HG02938 (cell line): ENCODE measurements at regions not wholly inside any gene's neighbourhood (a gene's known extent, or its start where the extent isn't known, plus 50 kb on each side); places are given as distances from the start of the nearest gene placed in this dataset.

Experiments
- ATAC-seq: cut with Tn5 transposase; IDR thresholded peaks from one replicate; pipeline ENCODE4 v1.9.1; 2021; ENCODE audit warnings: mild to moderate bottlenecking, moderate library complexity; ENCODE audit not compliant: unreplicated experiment

DNA sequence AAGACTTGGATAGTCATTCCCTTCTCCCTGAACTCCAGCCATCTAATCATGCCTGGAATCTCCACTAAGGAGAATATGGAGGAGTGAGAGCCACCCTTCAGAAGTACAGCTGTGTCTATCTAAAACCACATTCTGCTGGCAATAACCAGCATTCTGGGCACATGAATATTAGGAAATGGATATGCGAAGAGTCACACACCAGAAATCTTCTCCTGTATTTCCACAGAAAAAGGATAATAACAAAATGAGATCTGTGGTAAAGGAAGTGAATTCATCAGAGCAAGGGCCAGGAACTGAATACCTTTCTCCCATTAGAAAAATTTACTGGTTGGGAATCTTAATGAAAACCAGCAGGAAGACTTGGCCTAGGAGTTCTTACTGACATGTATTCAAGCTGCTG is 218.8 kb downstream of the SCG2 start:
- ATAC-seq: no peak

DNA sequence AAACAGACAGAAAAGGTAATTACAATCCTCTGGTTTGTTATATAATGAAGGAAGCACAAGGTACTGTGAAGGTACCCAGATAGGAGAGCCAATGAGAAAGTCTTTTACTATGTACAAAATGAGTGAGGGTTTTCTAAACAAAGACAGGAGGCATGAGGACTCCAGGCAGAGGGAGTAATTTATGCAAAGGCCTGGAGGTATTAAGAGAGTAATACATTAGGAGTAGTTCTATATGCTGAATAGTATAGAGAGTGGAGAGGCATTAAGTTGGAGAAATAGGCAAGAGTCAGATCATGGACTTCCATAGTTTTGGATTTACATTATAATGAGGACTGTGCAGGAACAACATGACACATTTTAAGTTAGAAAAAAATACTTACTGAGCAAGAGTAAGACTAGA is 216.0 kb downstream of the SCG2 start:
- no peak for ATAC-seq

DNA sequence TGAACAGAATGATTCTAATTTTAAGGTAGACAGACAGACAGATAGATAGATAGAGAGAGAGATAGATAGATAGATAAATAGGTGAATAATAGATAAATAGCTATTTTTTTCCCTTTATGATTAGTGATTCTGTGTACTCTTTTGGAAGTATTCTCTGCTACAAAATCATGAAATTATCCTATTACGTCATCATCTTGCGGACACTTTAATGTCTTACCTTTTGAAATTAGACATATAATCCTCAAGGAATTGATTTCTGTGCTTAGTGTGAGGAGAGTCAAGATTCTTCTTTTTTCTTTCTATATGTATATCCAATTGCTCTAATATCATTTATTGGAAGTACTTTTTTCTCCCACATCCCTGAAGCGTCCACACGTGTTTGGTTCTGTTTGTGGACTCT is 215.2 kb downstream of the SCG2 start:
- no peak for ATAC-seq

DNA sequence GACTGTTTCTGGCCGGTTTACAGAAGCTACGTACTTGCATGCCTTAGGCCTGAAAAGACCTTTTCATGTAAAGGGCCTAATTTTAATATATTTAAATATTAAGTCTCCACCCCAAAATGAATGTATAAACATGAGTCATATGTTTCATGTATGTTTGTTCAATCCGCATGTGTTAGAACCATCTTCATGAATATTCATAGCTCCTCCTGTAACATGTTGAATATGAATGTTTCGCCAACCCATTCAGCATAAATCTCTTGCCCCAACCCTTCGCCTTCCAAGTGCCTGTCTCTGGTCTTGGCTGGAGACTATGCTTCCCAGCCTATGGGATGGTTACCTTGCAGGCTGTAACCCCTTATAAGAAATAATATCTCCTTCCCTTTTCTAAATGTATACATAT is 212.5 kb downstream of the SCG2 start:
- ATAC-seq: no peak

DNA sequence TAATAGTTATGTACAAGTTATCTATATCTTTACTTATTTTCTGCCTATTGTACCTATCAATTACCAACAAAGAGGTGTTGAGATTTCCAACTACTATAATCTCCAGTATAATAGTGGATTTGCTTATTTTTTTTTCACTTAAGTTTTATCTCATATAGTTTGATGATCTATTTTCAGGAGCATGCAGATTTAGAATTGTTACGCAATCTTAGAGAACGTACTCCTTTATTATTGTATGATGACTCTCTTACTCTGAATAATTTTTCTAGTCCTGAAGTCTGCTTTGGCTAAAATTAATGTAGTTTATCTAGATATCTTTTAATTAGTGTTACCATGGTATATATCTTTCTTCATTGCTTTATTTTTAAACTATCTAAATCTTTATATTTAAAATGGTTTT is 205.2 kb downstream of the SCG2 start:
- no peak for ATAC-seq

DNA sequence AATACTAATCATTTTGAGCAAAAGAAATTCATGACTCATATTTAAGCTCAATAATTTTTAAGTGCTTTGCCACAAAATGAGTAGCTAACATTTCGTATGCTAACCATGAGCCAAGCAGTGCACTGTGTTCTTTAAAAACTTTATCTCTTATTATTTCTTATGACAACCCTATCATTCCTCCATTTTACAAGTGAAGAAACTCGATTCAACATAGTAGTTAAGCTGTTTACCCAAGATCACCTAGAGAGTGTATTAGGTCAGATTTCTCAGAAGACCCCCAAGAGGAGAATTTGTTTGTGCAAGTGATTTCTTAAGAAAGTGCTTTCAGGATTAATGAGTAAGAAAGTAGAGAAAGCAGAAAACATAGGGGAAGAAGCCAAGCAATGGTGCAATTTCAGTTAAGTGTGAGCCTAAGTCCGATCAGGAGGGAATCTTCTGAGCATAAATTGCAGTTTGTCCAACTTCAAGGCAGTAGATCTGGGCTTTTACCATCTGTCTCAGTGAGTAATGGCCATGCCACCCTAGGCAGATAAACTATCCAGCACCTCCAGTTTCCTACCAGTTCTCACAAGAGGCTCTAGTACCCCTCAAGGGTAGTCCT is 202.7 kb downstream of the SCG2 start:
- ATAC-seq: no peak

DNA sequence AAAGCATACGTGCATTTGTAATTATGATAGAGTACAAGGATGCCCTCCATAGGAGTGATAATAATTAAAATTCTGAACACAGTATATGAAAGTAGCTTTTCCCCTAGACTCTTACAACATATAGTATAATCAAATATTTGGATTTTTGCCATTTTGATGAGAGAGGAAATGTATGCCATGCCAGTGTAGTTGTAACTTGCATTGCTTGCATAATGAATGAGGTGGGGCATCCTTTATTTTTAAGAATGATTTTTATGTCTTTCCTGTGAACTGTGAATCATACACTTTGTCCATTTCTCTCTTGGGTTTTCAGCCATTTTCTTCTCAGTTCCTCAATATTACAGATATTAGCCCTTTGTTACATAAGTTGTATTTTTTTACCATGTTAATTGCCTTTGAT is 197.5 kb downstream of the SCG2 start:
- no peak for ATAC-seq

DNA sequence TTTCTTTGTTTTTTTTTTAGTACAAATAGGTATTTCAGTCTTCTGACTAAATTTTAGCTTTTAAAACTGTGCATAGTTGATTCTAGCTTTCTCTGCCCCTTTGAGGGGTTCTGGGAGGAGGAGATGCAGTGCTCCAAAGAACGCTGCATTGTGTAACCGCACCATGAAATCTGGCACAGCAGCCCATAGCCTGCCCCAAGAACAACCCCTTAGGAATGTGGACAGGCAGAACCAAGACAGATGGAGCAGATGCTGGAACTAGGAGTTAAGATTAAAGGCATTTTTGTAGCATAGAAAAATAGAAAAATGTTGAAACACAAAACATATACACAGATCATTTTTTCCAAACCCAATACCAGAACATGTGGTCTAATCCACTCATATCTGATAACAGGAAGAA is 187.5 kb downstream of the SCG2 start:
- ATAC-seq: no peak

DNA sequence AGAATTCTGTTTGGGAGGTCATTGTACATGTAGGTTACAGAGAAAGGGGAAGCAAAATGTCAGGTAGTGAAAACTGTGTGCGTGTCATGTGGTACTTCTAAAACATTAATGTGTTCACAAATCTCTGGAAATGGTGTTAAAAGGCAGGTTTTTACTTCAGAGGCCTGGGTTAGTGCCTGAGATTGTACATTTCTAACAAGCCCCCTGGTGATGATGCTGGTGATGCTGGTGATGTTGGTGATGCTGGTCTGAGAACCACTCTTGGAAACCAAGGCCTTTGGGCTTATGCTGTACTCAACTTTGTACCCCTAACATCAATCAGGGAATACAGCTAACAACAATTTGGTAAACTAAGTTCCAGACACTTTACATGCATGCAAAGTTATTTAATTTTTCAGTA is 187.1 kb downstream of the SCG2 start:
- ATAC-seq: no peak

DNA sequence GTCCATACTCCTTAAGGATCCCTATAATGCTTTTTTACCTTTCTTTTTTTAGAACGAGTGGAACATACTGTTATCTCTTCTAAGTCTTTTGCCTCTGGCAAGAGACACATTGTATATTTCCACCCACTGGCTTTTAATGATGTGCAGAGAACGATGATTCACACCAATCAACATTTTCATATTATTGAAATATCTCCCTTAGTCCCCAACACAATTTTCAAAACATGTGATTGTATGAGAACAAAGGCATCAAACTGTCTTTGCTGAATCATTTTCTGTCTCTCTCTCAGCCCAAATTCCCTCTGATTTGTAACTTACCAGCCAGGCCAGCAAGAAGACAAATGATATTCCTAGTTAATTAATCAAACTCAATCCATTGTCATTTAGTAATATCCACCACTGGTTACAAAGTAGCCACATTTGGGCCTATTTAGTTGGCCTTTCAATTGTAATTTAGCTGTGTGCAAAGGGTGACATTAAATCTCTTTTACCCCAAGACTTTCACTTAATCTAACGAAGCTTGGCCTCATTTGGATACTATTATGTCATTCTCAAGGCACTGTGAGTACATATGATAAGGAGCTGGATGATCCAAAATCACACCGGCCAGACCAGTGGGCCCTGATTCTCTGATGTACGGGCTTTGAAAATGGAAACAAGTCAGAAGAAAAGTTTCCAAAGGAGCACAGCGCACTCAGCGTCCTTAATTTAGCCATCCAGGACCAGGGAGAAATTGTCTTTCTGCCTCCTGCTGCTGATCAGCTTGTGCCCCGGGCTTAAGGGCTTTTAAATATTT is 185.1 kb downstream of the SCG2 start:
- no peak for ATAC-seq

DNA sequence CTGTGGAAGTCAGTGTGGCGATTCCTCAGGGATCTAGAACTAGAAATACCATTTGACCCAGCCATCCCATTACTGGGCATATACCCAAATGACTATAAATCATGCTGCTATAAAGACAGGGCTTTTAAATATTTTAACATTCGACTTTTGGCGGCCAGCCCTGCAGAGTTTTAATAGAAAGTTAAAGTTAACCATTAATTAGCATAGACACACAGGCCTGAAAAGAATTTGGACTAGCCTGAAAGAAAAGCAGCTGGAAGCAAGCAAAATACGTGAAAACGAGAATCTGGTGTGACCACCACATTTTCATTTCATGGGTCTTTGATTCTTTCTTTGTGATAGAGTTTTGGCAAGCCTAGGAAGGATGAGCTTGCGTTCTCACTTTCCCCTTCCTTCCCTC is 184.0 kb downstream of the SCG2 start:
- ATAC-seq: no peak

DNA sequence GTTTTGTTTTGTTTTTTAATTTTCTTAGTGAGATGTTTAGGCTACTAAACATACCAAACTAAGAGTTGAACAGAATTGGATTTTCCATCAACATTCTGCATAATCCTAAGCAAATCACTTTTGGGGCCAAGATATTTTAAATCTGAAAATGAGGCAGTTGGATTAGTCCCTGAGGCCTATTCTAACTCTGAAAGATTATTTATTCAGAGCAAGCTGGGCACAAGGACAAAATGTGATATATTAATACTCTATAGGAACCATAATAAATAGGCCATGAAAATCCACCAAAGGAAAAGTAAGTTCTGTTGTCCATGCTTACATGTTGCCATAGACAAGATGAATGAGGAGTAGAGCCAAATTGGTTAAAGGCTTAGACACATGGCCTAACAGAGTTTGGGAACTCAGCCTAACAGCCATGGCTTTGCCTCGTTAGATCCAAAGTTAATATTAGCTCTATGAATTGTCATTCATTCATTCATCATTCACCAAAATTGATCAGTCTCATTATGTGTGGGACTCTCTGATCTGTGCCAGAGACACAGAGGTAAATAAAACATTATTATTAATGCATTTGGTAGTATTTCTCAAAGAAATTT is 183.5 kb downstream of the SCG2 start:
- ATAC-seq: no peak

DNA sequence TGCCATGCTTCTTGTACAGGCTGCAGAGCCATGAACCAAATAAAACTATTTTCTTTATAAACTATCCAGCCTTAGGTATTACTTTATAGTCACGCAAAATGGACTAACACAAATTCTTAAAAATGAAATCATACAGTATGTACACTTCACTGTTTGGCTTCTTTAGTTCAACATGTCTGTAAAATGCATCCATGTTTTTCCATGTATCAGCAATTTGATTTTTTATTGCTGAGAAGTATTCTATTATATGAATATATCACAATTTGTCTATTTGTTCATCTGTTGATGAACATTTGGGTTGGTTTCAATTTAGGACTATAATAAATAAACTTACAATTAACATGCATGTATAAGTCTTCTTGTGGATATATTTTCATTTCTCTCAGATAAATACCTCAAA is 182.1 kb downstream of the SCG2 start:
- ATAC-seq: no peak

DNA sequence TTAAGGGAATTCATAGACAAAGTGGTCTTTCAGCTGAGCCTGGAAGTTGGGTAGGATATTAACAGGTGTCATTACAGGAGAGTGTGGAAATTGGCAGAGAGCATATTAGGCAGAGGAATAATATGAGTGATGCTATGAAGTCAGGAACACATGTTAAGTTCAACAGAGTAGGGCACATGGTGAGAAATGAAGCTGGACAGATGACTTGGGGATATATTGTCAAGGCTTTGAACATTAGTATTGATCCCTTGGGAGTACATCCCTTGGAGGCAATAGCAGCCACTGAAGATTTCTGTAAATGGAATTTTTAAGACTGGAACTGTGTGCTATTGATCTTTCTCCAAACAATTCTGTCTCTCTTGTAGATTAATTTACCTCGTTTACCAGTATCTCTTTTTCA is 170.7 kb downstream of the SCG2 start:
- no peak for ATAC-seq

DNA sequence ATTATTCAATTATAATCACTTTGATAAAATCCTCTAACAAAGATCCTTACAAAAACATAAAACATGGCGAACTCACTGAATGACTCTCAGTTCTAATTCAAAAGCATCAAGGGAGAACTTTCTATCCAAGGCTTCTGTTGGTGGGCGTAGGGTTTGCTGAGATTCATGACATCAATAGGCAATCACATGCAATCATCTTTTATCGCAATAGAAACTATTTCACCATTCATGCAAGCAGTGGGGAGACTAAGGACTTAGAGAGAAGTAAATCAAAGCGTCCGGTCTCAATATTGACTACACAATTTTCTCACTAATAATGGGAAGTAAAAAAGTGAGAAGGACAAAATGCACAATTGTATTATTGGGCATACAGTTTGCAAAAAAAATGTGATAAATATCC is 168.7 kb downstream of the SCG2 start:
- no peak for ATAC-seq

DNA sequence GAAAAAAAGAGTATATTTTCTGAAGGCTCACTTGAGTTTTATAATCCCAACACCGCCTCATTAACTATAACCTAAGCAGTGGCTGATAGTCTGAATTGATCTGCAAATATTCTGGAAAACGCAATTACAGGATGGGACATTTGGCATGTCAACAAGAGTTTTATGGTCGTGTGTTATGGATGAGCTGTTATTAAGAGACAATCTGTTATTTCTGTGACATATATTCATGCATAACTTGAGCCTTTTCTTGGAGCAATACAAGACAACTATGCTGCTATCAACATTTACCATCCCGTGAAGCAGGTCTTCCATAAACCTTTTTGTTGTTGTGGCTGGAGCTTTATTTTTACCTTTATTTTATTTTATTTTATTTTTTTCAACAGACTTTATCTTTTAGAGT is 164.4 kb downstream of the SCG2 start:
- no peak for ATAC-seq

DNA sequence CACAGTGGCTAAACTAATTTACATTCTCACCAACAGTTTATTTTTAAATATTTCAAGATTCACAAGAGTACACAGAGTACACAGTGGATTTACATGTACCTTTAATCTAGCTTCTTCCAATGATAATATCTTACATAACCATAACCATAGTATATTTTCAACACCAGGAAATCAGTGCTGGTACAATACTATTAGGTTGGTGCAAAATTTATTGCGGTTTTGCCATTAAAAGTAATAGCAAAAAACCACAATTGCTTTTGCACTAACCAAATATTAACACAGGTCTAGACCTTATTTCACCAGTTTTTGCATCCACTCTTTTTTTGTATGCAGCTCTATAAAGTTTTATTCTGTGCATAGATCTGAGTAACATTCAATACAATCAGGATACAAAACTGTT is 163.0 kb downstream of the SCG2 start:
- ATAC-seq: no peak

DNA sequence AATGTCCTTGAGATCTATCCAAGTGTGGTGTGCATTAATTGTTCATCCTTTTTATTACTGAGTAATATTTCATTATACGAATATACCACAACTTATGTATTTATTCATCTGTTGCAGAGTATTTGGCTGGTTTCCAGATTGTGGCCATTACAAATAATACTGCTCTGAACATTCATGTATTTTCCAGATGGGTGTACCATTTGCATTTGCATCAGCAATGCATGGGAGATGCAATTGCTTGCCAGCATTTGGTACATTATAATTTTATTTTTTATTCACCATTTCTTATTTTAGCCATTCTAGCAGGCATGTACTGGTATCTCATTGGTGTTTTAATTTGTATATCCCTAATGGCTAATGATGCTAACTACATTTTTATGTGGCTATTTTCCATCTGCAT is 162.4 kb downstream of the SCG2 start:
- ATAC-seq: no peak

DNA sequence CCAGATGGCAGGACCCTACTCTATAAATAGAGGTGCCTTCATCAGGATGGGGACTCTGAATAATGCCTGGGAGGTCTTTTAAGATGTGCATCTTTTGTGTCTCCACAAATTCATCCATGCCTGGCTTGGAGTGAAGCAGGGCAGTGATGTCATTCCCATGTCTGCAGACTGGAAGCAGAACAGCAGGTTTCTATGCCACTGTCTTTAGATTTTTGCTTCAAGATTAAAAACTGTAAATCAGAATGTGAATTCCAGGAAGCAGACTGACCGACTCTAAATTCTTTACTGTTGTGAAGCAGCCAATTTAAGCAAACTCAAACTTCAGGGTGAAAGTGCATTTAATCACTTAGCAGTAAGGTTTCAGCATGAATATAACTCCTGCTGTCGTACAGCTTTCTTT is 159.3 kb downstream of the SCG2 start:
- no peak for ATAC-seq

DNA sequence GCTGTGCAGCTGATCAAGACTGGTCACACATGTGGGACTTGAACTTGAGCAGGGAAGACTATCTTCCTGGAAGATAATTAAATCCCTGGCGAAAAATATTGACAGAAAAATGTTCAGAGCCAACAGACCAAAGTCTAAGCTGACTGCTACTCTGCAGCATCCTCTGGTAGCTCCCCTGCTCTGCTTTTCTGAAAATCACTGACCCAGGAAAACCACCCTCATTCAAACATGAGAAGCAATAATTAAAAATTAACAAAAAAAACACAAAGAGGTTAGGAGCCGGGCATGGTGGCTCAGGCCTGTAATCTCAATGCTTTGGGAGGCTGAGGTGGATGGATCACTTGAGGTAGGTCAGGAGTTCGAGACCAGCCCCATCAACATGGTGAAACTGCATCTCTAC is 151.9 kb downstream of the SCG2 start:
- no peak for ATAC-seq

DNA sequence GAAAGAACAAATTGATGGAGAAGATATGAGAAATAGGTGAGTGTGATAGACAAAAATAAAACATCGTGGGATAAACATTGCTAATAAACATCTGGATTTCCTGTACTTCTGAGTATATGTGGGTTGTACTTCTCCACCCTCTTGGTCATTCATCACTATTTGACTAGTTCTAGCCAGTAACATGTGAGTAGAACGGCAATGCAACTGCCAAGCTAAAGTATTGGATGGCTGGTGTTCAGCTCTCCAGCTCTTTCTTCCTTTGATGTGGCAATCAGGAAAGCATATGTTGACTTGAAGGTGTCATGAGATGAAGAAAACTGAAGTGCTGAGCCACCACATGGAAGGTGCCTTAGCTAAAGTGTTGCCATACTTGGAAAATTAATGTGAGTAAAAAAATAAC is 144.9 kb downstream of the SCG2 start:
- no peak for ATAC-seq

DNA sequence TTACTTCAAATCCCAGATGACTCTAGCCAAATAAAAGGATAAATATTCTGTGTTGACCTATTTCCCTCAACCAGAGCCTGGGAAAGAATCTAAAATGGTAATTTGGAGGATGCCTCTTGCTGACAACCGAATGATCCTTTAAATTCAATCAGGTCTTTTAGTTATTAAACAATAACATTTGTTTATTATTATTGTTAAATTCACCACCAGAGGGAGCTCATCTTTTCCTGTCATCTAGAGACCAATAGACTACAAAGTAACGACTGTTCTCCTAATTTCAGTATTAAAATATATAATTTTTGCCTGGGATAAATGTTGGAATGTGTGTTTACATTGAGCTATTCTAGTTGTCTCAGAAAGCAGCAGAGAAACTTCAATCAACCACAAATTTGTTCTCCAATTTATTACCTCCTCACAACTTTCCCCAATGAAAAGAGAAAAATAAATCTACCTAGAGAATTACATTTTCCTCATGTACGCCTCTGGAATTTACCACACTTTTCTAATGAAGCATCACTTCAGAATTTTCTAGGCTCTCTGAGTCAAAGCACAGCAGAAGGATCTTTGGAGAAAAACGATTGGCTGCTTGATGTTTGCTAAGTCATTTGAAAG is 142.7 kb downstream of the SCG2 start:
- ATAC-seq: no peak
